ENCODE measurements at regions not wholly inside any gene's neighbourhood (a gene's known extent, or its start where the extent isn't known, plus 50 kb on each side); places are given as distances from the start of the nearest gene placed in this dataset.

DNA sequence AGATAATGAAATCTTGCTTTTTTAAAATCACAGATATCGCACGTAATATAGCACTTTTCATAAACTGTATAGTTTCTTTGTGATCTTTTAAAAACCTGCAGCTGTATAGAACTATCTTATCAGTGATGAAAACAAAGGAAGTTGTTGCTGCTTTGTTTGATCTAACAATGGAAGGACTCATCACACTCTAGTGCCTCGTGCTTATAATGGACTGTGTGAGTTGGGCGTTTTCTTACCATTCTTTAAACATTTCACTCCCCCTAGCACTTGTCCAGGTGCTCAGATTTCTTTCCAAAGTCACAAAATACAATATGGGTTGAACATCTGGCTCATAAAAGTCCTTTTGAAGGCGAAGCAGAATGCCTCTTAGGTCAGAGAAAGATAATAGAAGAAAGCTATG lies 94.8 kb upstream of the SPATS2L start:
- Histone ChIP-seq H3K36me3 (no peaks in the 10 kb centered on the region), H3K27ac (no peak overlapping the region), H3K4me1 (replicated peaks) (no peaks in the 10 kb centered on the region), H3K9me3 (no peaks in the 10 kb centered on the region), H3K4me3 (no peak overlapping the region), H3K27me3 (replicated peaks; ENCODE audit: insufficient read depth) (no peaks in the 10 kb centered on the region)
- DNase-seq (ENCODE audit: low spot score): no peak
- TF ChIP-seq POLR2AphosphoS5 (IDR thresholded peaks at IDR 0.05) (no peak), POLR2A (IDR thresholded peaks at IDR 0.05) (no peak)
- TF ChIP-seq, protein P1, sequence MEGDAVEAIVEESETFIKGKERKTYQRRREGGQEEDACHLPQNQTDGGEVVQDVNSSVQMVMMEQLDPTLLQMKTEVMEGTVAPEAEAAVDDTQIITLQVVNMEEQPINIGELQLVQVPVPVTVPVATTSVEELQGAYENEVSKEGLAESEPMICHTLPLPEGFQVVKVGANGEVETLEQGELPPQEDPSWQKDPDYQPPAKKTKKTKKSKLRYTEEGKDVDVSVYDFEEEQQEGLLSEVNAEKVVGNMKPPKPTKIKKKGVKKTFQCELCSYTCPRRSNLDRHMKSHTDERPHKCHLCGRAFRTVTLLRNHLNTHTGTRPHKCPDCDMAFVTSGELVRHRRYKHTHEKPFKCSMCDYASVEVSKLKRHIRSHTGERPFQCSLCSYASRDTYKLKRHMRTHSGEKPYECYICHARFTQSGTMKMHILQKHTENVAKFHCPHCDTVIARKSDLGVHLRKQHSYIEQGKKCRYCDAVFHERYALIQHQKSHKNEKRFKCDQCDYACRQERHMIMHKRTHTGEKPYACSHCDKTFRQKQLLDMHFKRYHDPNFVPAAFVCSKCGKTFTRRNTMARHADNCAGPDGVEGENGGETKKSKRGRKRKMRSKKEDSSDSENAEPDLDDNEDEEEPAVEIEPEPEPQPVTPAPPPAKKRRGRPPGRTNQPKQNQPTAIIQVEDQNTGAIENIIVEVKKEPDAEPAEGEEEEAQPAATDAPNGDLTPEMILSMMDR (IDR thresholded peaks at IDR 0.05): no peak
- 40% methylated on average over 5 of the region's 5 CpGs for WGBS
- intact Hi-C loops (cut with DNase I): no loop called here

DNA sequence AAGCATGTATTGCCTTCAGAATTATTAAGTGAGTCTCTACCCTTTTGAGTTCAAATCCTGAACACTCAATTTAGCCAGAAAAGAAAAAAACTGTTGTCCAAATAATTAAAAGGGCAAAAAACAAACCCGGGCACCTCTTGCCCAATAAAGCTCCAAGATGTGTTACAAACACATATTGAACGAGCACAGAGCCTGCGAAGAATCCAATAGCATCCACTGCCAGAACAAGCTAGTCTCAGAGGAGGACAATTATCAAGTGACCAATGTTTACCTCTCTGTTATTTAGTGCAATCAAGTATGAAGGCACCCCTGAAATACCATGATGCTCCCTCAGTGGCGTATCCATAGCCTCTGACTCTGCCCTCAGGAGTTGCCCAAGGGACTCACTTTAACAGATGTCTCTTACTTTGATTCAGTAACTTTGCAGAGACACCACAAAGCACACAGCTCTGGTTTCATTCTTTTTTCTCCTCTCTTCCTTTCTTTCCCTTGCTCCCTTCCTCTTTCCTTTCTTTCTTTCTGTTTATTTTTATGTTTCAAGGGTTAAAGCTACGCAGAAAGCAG lies 93.5 kb upstream of the SPATS2L start:
- Histone ChIP-seq H3K27ac (no peak overlapping the region), H3K9me3 (no peaks in the 10 kb centered on the region), H3K4me3 (no peak overlapping the region), H3K27me3 (replicated peaks; ENCODE audit: insufficient read depth) (no peaks in the 10 kb centered on the region), H3K4me1 (replicated peaks) (no peaks in the 10 kb centered on the region), H3K36me3 (no peaks in the 10 kb centered on the region)
- WGBS: 85% methylated on average over 5 of the region's 5 CpGs
- intact Hi-C loops (cut with DNase I): no loop called here
- DNase-seq (ENCODE audit: low spot score): no peak
- no peak for TF ChIP-seq POLR2AphosphoS5 (IDR thresholded peaks at IDR 0.05)
- TF ChIP-seq, protein P1 (IDR thresholded peaks at IDR 0.05): no peak
- no peak for TF ChIP-seq POLR2A (IDR thresholded peaks at IDR 0.05)

DNA sequence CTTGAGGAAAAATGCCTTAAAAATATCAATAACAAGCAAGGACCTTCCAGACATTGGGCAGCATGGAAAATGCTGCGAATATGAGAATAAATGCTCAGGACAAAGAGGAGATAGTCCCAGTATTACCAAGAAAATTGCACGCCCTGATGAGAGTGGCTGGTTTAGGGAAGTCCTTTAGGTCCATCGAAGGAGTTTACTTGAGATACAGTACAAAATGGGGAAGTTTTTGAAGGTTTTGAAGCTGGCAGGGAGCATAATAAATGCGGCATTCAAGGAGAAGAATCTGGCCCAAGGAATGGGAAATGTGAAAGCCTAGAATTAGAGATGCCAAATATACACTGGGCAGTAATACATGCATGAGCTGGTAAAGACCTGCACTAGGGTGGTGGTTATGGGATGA lies 90.2 kb upstream of the SPATS2L start:
- Histone ChIP-seq H3K36me3 (no peaks in the 10 kb centered on the region), H3K27me3 (replicated peaks; ENCODE audit: insufficient read depth) (no peaks in the 10 kb centered on the region), H3K4me1 (replicated peaks) (no peaks in the 10 kb centered on the region), H3K9me3 (no peaks in the 10 kb centered on the region), H3K4me3 (no peak overlapping the region), H3K27ac (no peak overlapping the region)
- intact Hi-C loops (cut with DNase I): no loop called here
- TF ChIP-seq, protein P1 (IDR thresholded peaks at IDR 0.05): no peak
- TF ChIP-seq POLR2A (IDR thresholded peaks at IDR 0.05): no peak
- no peak for TF ChIP-seq POLR2AphosphoS5 (IDR thresholded peaks at IDR 0.05)
- DNase-seq (ENCODE audit: low spot score): no peak
- WGBS: 89% methylated on average over 4 of the region's 4 CpGs

DNA sequence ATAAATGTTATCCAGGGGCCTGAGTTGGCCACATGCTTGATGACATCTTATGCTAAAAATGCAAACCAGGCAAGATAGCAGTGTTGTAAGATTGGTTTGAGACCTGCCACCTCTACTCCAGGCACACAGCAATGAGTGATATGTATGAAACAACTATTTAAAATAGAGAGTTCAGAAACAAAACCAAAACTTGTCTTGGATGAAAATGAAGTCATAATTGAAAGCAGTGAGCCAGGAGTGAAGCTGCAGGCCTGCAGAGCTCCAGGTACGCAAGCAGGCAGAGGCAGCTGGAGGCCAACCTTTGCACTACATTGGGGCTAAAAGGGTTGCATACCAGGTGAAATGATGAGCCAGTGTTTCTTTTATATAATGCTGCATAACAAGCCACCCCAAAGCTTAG lies 89.2 kb upstream of the SPATS2L start:
- no peak for DNase-seq (ENCODE audit: low spot score)
- Histone ChIP-seq H3K4me1 (replicated peaks) (no peaks in the 10 kb centered on the region), H3K36me3 (no peaks in the 10 kb centered on the region), H3K27me3 (replicated peaks; ENCODE audit: insufficient read depth) (no peaks in the 10 kb centered on the region), H3K27ac (no peak overlapping the region), H3K9me3 (no peaks in the 10 kb centered on the region), H3K4me3 (no peak overlapping the region)
- TF ChIP-seq, protein P1 (IDR thresholded peaks at IDR 0.05): no peak
- TF ChIP-seq POLR2A (IDR thresholded peaks at IDR 0.05) (no peak), POLR2AphosphoS5 (IDR thresholded peaks at IDR 0.05) (no peak)
- intact Hi-C loops (cut with DNase I): no loop called here
- 100% methylated on average over 1 of the region's 1 CpG for WGBS

DNA sequence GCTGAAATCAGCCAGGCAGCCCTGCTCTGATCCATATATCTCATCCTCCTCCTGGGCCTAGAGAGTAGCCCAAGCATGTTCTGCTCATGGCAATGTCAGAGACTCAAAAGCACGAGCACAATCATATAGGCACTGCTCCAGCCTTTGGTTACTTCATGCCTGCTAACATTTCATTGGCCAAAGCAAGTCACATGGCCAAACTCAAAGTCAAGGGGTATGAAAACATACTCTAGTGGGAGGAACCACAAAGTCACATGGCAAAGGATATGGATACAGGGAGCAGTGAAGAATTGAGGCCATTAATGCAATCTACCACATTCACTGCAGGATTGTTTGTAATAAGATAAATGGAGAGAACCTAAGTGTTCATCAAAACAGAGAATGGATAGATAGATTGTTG lies 87.8 kb upstream of the SPATS2L start:
- intact Hi-C loops (cut with DNase I): no loop called here
- no peak for DNase-seq (ENCODE audit: low spot score)
- Histone ChIP-seq H3K27ac (no peak overlapping the region), H3K36me3 (no peaks in the 10 kb centered on the region), H3K27me3 (replicated peaks; ENCODE audit: insufficient read depth) (no peaks in the 10 kb centered on the region), H3K9me3 (no peaks in the 10 kb centered on the region), H3K4me1 (replicated peaks) (no peaks in the 10 kb centered on the region), H3K4me3 (no peak overlapping the region)
- no peak for TF ChIP-seq POLR2AphosphoS5 (IDR thresholded peaks at IDR 0.05)
- no peak for TF ChIP-seq POLR2A (IDR thresholded peaks at IDR 0.05)
- TF ChIP-seq, protein P1 (IDR thresholded peaks at IDR 0.05): no peak
- WGBS: 87% methylated on average over 1 of the region's 1 CpG
